HG02885 (cell line): ENCODE measurements at regions not wholly inside any gene's neighbourhood (a gene's known extent, or its start where the extent isn't known, plus 50 kb on each side); places are given as distances from the start of the nearest gene placed in this dataset.
"Not testable (repeated sequence)": the region's sequence is repeated elsewhere in the genome, so short reads cannot be mapped to it uniquely, and the experiment has no call there.

Source experiments
- ATAC-seq: cut with Tn5 transposase; IDR thresholded peaks from one replicate; pipeline ENCODE4 v1.9.1; 2021; ENCODE audit warnings: mild to moderate bottlenecking; ENCODE audit not compliant: unreplicated experiment, poor library complexity

GRCh38 chr10:78229950-78230675 lies 196.4 kb downstream of the RPS24 start:
- no peak for ATAC-seq

GRCh38 chr10:78231327-78231726 lies 197.7 kb downstream of the RPS24 start:
- no peak for ATAC-seq

- ATAC-seq, result no peak
Observed at GRCh38 chr10:78231939-78232338, 198.3 kb downstream of the RPS24 start.

- ATAC-seq, result no peak
Observed at GRCh38 chr10:78236416-78237015, 202.9 kb downstream of the RPS24 start.

GRCh38 chr10:78237951-78238350 lies 204.3 kb downstream of the RPS24 start:
- not testable (repeated sequence) for ATAC-seq

- ATAC-seq, result no peak
Observed at GRCh38 chr10:78247266-78247665, 213.6 kb downstream of the RPS24 start.

- ATAC-seq, result no peak
Observed at GRCh38 chr10:78247821-78248220, 214.2 kb downstream of the RPS24 start.

GRCh38 chr10:78248651-78249464 lies 215.2 kb downstream of the RPS24 start:
- ATAC-seq, result no peak

- no peak for ATAC-seq
Observed at GRCh38 chr10:78249690-78250089, 216.0 kb downstream of the RPS24 start.

- ATAC-seq, result no peak
Observed at GRCh38 chr10:78250313-78251015, 216.8 kb downstream of the RPS24 start.

- ATAC-seq, result no peak
Observed at GRCh38 chr10:78251016-78251385, 217.3 kb downstream of the RPS24 start.

GRCh38 chr10:78252286-78252685 lies 218.6 kb downstream of the RPS24 start:
- ATAC-seq, result no peak

- no peak for ATAC-seq
Observed at GRCh38 chr10:78253063-78253853, 219.6 kb downstream of the RPS24 start.

GRCh38 chr10:78254013-78254412 lies 220.3 kb downstream of the RPS24 start:
- no peak for ATAC-seq

GRCh38 chr10:78255214-78255613 lies 221.6 kb downstream of the RPS24 start:
- ATAC-seq, result no peak

- ATAC-seq, result no peak
Observed at GRCh38 chr10:78255796-78256638, 222.4 kb downstream of the RPS24 start.

- no peak for ATAC-seq
Observed at GRCh38 chr10:78258323-78259030, 224.8 kb downstream of the RPS24 start.

GRCh38 chr10:78259391-78259790 lies 225.7 kb downstream of the RPS24 start:
- no peak for ATAC-seq
